Activated naive CD8-positive, alpha-beta T cell (primary cell): ENCODE measurements at regions not wholly inside any gene's neighbourhood (a gene's known extent, or its start where the extent isn't known, plus 50 kb on each side); places are given as distances from the start of the nearest gene placed in this dataset.

Experiments used
- H3K27ac Mint-ChIP-seq: one replicate; pipeline ENCODE4 v1.8.0; 2021; ENCODE audit warnings: mixed read lengths
- H3K27me3 Mint-ChIP-seq: one replicate; pipeline ENCODE4 v1.8.0; 2021; ENCODE audit warnings: mixed read lengths
- H3K36me3 Mint-ChIP-seq: one replicate; pipeline ENCODE4 v1.8.0; 2021; ENCODE audit warnings: mixed read lengths
- H3K4me1 Mint-ChIP-seq: one replicate; pipeline ENCODE4 v1.8.0; 2021; ENCODE audit warnings: low read depth, mixed read lengths
- H3K4me3 Mint-ChIP-seq: one replicate; pipeline ENCODE4 v1.8.0; 2021; ENCODE audit warnings: mild to moderate bottlenecking, mixed read lengths
- H3K9me3 Mint-ChIP-seq: one replicate; pipeline ENCODE4 v1.8.0; 2021; ENCODE audit warnings: low read depth, mixed read lengths

- no peaks in the 10 kb centered on the region for H3K36me3 Mint-ChIP-seq
- no peak overlapping the region for H3K4me3 Mint-ChIP-seq
- H3K9me3 Mint-ChIP-seq, result no peaks in the 10 kb centered on the region
- no peaks in the 10 kb centered on the region for H3K27me3 Mint-ChIP-seq
- no peaks in the 10 kb centered on the region for H3K4me1 Mint-ChIP-seq
- H3K27ac Mint-ChIP-seq, result no peak overlapping the region
Measured at GRCh38 chr17:71878998-71879397, 241.8 kb upstream of the SOX9 start.

DNA sequence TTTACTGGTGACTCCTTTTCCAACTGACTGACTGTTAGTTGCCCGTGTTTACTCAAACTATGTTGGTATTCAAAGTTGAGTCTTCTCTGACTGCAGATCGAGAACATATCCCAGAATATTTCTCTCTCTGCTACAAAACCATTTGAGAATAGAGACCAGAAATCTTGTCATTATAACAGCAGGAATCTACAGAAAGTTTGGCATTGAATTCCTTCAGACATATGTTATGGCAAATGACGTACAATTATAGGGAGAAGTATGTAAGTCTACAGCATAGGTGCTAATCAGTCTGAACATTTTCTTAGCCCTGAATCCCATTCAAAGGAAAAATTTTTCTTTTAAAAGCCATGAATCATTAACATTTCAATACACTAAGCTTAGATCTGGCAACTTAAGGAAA lies 239.8 kb upstream of the SOX9 start:
- peaks cover 3% of the 10 kb centered on the region for H3K9me3 Mint-ChIP-seq
- no peak overlapping the region for H3K27ac Mint-ChIP-seq
- no peak overlapping the region for H3K4me3 Mint-ChIP-seq

GRCh38 chr17:71881581-71881980 lies 239.2 kb upstream of the SOX9 start:
- Mint-ChIP-seq H3K36me3 (no peaks in the 10 kb centered on the region), H3K4me3 (no peak overlapping the region), H3K27me3 (no peaks in the 10 kb centered on the region), H3K9me3 (peaks cover 3% of the 10 kb centered on the region), H3K4me1 (no peaks in the 10 kb centered on the region), H3K27ac (no peak overlapping the region)

More for the DNA sequence above, 239.8 kb upstream of the SOX9 start:
- Mint-ChIP-seq H3K36me3 (no peaks in the 10 kb centered on the region), H3K4me1 (no peaks in the 10 kb centered on the region), H3K27me3 (no peaks in the 10 kb centered on the region)

DNA sequence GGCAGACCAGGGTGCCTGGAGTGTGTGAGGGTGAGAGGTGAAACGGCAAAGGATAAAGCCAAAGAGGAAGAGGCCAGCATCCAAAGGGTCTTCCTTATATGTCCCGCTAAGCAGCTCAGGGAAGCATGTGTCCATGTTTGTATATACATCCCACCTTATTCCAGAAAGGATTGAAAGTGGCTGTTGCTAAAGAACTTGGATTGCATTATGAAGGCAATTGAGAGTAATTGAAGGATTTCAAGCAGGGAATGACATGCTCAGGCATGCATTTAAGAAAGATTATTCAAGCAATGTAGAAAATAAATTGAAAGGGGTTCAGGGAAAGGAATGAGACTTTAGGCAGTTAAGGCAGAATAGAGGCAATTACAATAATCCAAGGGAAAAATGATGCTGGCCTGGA lies 237.6 kb upstream of the SOX9 start:
- Mint-ChIP-seq H3K27ac (no peak overlapping the region), H3K27me3 (no peaks in the 10 kb centered on the region), H3K9me3 (peaks cover 3% of the 10 kb centered on the region), H3K4me3 (no peak overlapping the region), H3K4me1 (no peaks in the 10 kb centered on the region), H3K36me3 (no peaks in the 10 kb centered on the region)

GRCh38 chr17:71883845-71884244 lies 237.0 kb upstream of the SOX9 start:
- no peaks in the 10 kb centered on the region for H3K4me1 Mint-ChIP-seq
- no peaks in the 10 kb centered on the region for H3K27me3 Mint-ChIP-seq
- H3K27ac Mint-ChIP-seq, result no peak overlapping the region
- H3K4me3 Mint-ChIP-seq, result no peak overlapping the region
- peaks cover 3% of the 10 kb centered on the region for H3K9me3 Mint-ChIP-seq
- no peaks in the 10 kb centered on the region for H3K36me3 Mint-ChIP-seq

DNA sequence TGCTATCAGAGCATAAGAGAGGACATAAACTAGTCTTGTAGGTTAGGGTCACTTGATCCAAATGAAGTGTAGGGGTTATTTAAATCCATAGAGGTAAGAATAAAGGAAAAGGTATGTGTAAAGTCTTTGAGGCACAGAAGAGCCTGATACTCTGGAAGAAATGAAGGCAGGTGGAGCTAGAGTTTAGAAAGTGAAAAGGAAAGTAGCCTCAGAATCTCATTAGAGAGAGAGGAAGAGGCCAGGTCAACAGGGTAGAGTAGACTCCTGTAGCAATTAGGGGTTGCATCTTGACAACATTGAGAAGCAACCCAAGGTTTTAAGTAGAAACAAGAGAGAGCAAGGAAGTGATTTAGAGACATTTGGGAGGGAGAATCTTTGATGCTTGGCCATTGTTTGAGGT lies 235.2 kb upstream of the SOX9 start:
- Mint-ChIP-seq H3K27ac (no peak overlapping the region), H3K27me3 (no peaks in the 10 kb centered on the region), H3K4me1 (no peaks in the 10 kb centered on the region), H3K4me3 (no peak overlapping the region), H3K36me3 (no peaks in the 10 kb centered on the region), H3K9me3 (peaks cover 3% of the 10 kb centered on the region)

GRCh38 chr17:71899317-71899716 lies 221.5 kb upstream of the SOX9 start:
- Mint-ChIP-seq H3K4me1 (no peaks in the 10 kb centered on the region), H3K36me3 (no peaks in the 10 kb centered on the region), H3K27me3 (peaks cover 1% of the 10 kb centered on the region), H3K27ac (no peak overlapping the region), H3K9me3 (no peaks in the 10 kb centered on the region), H3K4me3 (no peak overlapping the region)

GRCh38 chr17:71900621-71901229 lies 220.1 kb upstream of the SOX9 start:
- Mint-ChIP-seq H3K4me3 (no peak overlapping the region), H3K27me3 (peaks cover 1% of the 10 kb centered on the region)

GRCh38 chr17:71902894-71903506 lies 217.8 kb upstream of the SOX9 start:
- Mint-ChIP-seq H3K9me3 (no peaks in the 10 kb centered on the region), H3K27me3 (peaks cover 1% of the 10 kb centered on the region), H3K27ac (no peak overlapping the region), H3K4me1 (no peaks in the 10 kb centered on the region), H3K4me3 (no peak overlapping the region), H3K36me3 (no peaks in the 10 kb centered on the region)

More at GRCh38 chr17:71900621-71901229, 220.1 kb upstream of the SOX9 start:
- no peaks in the 10 kb centered on the region for H3K4me1 Mint-ChIP-seq
- no peaks in the 10 kb centered on the region for H3K9me3 Mint-ChIP-seq
- H3K27ac Mint-ChIP-seq, result no peak overlapping the region
- no peaks in the 10 kb centered on the region for H3K36me3 Mint-ChIP-seq

GRCh38 chr17:71905376-71906031 lies 215.3 kb upstream of the SOX9 start:
- Mint-ChIP-seq H3K4me3 (no peak overlapping the region), H3K27ac (no peak overlapping the region), H3K9me3 (no peaks in the 10 kb centered on the region)

GRCh38 chr17:71909155-71909554 lies 211.7 kb upstream of the SOX9 start:
- no peaks in the 10 kb centered on the region for H3K4me1 Mint-ChIP-seq
- H3K36me3 Mint-ChIP-seq, result no peaks in the 10 kb centered on the region

More at GRCh38 chr17:71905376-71906031, 215.3 kb upstream of the SOX9 start:
- Mint-ChIP-seq H3K4me1 (no peaks in the 10 kb centered on the region), H3K36me3 (no peaks in the 10 kb centered on the region), H3K27me3 (no peaks in the 10 kb centered on the region)

DNA sequence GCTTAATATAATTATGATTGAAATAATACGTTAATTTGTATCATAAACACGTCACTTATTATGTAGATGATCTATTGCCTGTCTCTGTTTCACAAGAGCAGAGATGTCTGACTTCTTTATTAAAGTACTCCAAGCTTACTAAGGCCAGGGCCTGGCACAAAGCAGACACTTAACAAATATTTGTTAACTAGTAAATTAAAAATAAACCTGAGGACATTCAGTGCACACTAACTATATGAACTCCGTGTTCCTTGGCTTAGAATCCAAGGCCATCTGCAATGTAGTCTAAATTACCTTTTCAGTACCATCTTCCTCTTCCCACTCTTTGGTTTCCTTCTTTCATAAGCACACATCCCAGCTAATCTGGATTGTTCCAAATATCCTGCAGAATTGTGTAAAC lies 210.8 kb upstream of the SOX9 start:
- H3K27ac Mint-ChIP-seq, result no peak overlapping the region
- no peaks in the 10 kb centered on the region for H3K36me3 Mint-ChIP-seq
- no peaks in the 10 kb centered on the region for H3K4me1 Mint-ChIP-seq
- H3K4me3 Mint-ChIP-seq, result no peak overlapping the region
- H3K27me3 Mint-ChIP-seq, result no peaks in the 10 kb centered on the region
- H3K9me3 Mint-ChIP-seq, result no peaks in the 10 kb centered on the region

More at GRCh38 chr17:71909155-71909554, 211.7 kb upstream of the SOX9 start:
- Mint-ChIP-seq H3K9me3 (no peaks in the 10 kb centered on the region), H3K27ac (no peak overlapping the region), H3K4me3 (no peak overlapping the region), H3K27me3 (no peaks in the 10 kb centered on the region)

GRCh38 chr17:71914042-71914441 lies 206.8 kb upstream of the SOX9 start:
- Mint-ChIP-seq H3K9me3 (peaks cover 4% of the 10 kb centered on the region), H3K4me3 (no peak overlapping the region), H3K4me1 (no peaks in the 10 kb centered on the region), H3K27ac (no peak overlapping the region), H3K27me3 (no peaks in the 10 kb centered on the region), H3K36me3 (no peaks in the 10 kb centered on the region)

DNA sequence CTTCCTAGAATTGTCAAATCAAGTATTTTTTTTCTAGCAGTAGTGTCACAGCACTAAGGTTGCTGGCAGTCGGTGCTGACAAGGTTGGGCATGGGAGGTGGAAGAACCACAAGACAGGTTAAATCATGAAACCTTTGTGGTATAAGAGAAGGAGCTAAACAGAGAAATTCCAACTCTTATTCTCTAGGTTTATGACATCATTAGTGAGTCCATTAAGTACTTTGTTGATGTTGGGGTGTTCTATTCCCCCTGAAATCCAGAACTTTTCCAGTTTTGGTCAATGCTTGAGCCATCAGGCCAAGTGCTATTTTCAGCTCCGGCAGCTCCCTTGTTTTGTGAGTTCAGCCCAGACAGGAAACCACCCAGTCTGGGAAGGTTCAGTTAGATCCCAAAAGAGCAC lies 206.0 kb upstream of the SOX9 start:
- H3K4me1 Mint-ChIP-seq, result no peaks in the 10 kb centered on the region
- no peak overlapping the region for H3K4me3 Mint-ChIP-seq
- no peaks in the 10 kb centered on the region for H3K36me3 Mint-ChIP-seq
- peaks cover 4% of the 10 kb centered on the region for H3K9me3 Mint-ChIP-seq
- no peaks in the 10 kb centered on the region for H3K27me3 Mint-ChIP-seq
- no peak overlapping the region for H3K27ac Mint-ChIP-seq

GRCh38 chr17:71917715-71918114 lies 203.1 kb upstream of the SOX9 start:
- Mint-ChIP-seq H3K36me3 (no peaks in the 10 kb centered on the region), H3K9me3 (peaks cover 9% of the 10 kb centered on the region), H3K27me3 (no peaks in the 10 kb centered on the region), H3K4me3 (no peak overlapping the region), H3K27ac (no peak overlapping the region), H3K4me1 (no peaks in the 10 kb centered on the region)
